ENCODE measurements at regions not wholly inside any gene's neighbourhood (a gene's known extent, or its start where the extent isn't known, plus 50 kb on each side); places are given as distances from the start of the nearest gene placed in this dataset.
"Not testable (repeated sequence)": the region's sequence is repeated elsewhere in the genome, so short reads cannot be mapped to it uniquely, and the experiment has no call there.

GRCh38 chr17:21551081-21551881 is 141.0 kb upstream of the KCNJ18 start:
- peaks cover 9 to 43% (median 24%) of the 10 kb centered on the region in 6 donors for H3K4me1 ChIP-seq
- TF ChIP-seq POLR2AphosphoS5 (IDR thresholded peaks at IDR 0.05) (peak; percentile 86 to 93 (median 89)), POLR2A (IDR thresholded peaks at IDR 0.05) (peak in 1 of 3 donors; percentile 42), CTCF (IDR thresholded peaks at IDR 0.05 in 8 of 11, conservative IDR thresholded peaks at IDR 0.05 in 3 of 11) (no peak)
- peak; percentile 95 for DNase-seq
- WGBS, 5 donors = 1 to 6% (median 1%) methylated on average over 37 to 75 of the region's 75 CpGs
- H3K4me3 ChIP-seq = peak overlapping the region; percentile 67 to 93 (median 71)
- intact Hi-C loops (cut with DNase I; ENCODE audit: low total_unique reads) = no loop called here
- H3K27me3 ChIP-seq (replicated peaks in 1 of 7) = peaks cover 0 to 28% (median 0%) of the 10 kb centered on the region in 7 donors
- peak overlapping the region; percentile 51 to 84 (median 79) for H3K27ac ChIP-seq
- no peaks in the 10 kb centered on the region for H3K36me3 ChIP-seq
- peaks cover 0 to 17% (median 12%) of the 10 kb centered on the region in 8 donors for H3K9me3 ChIP-seq

GRCh38 chr17:21558921-21559320 is 133.4 kb upstream of the KCNJ18 start:
- H3K27me3 ChIP-seq (replicated peaks in 1 of 7); H3K36me3 ChIP-seq; H3K4me1 ChIP-seq; intact Hi-C loops (cut with DNase I; ENCODE audit: low total_unique reads); H3K4me3 ChIP-seq; H3K27ac ChIP-seq; DNase-seq: not testable (repeated sequence)
- 91 to 94% (median 92%) methylated on average over 7 of the region's 7 CpGs for WGBS, 5 donors
- peaks cover 0 to 44% (median 33%) of the 10 kb centered on the region in 8 donors for H3K9me3 ChIP-seq

GRCh38 chr17:21564262-21564661 is 128.1 kb upstream of the KCNJ18 start:
- WGBS, 5 donors = 65 to 78% (median 74%) methylated on average over 3 of the region's 3 CpGs
- no peaks in the 10 kb centered on the region for H3K36me3 ChIP-seq
- TF ChIP-seq POLR2AphosphoS5 (IDR thresholded peaks at IDR 0.05) = no peak
- no peak for TF ChIP-seq CTCF (IDR thresholded peaks at IDR 0.05 in 8 of 11, conservative IDR thresholded peaks at IDR 0.05 in 3 of 11)
- TF ChIP-seq POLR2A (IDR thresholded peaks at IDR 0.05) = no peak

GRCh38 chr17:21564757-21565156 is 127.6 kb upstream of the KCNJ18 start:
- DNase-seq; H3K27ac ChIP-seq; H3K4me1 ChIP-seq; H3K9me3 ChIP-seq; intact Hi-C loops (cut with DNase I; ENCODE audit: low total_unique reads); H3K4me3 ChIP-seq; H3K27me3 ChIP-seq (replicated peaks in 1 of 7); H3K36me3 ChIP-seq: not testable (repeated sequence)
- 80 to 90% (median 85%) methylated on average over 6 of the region's 6 CpGs for WGBS, 5 donors

More at GRCh38 chr17:21564262-21564661, 128.1 kb upstream of the KCNJ18 start:
- intact Hi-C loops (cut with DNase I; ENCODE audit: low total_unique reads) = no loop called here
- peaks cover 0 to 12% (median 5%) of the 10 kb centered on the region in 8 donors for H3K9me3 ChIP-seq
- H3K27me3 ChIP-seq (replicated peaks in 1 of 7) = no peaks in the 10 kb centered on the region
- no peak for DNase-seq
- no peak overlapping the region for H3K27ac ChIP-seq
- H3K4me3 ChIP-seq = no peak overlapping the region
- H3K4me1 ChIP-seq = no peaks in the 10 kb centered on the region

- WGBS, 5 donors = 60 to 76% (median 71%) methylated on average over 2 of the region's 2 CpGs
- H3K4me3 ChIP-seq; intact Hi-C loops (cut with DNase I; ENCODE audit: low total_unique reads); H3K27ac ChIP-seq; H3K36me3 ChIP-seq; H3K4me1 ChIP-seq; DNase-seq: not testable (repeated sequence)
- H3K27me3 ChIP-seq (replicated peaks in 1 of 7) = peaks cover 0 to 14% (median 0%) of the 10 kb centered on the region in 7 donors
- H3K9me3 ChIP-seq = peaks cover 0 to 12% (median 8%) of the 10 kb centered on the region in 8 donors
These were observed 121.9 kb upstream of the KCNJ18 start for GRCh38 chr17:21570427-21570826.

GRCh38 chr17:21572148-21572547 is 120.2 kb upstream of the KCNJ18 start:
- Histone ChIP-seq H3K9me3 (peaks cover 0 to 12% (median 8%) of the 10 kb centered on the region in 8 donors), H3K27me3 (replicated peaks in 1 of 7) (peaks cover 0 to 14% (median 0%) of the 10 kb centered on the region in 7 donors)
- H3K36me3 ChIP-seq; H3K4me1 ChIP-seq; H3K4me3 ChIP-seq; intact Hi-C loops (cut with DNase I; ENCODE audit: low total_unique reads); H3K27ac ChIP-seq; DNase-seq: not testable (repeated sequence)
- 71 to 91% (median 81%) methylated on average over 1 of the region's 1 CpG for WGBS, 5 donors

- peak overlapping the region in 3 of 8 donors; percentile 39 to 57 (median 43) for H3K4me3 ChIP-seq
- H3K4me1 ChIP-seq; DNase-seq; H3K36me3 ChIP-seq; H3K27ac ChIP-seq; intact Hi-C loops (cut with DNase I; ENCODE audit: low total_unique reads): not testable (repeated sequence)
- peaks cover 0 to 14% (median 0%) of the 10 kb centered on the region in 7 donors for H3K27me3 ChIP-seq (replicated peaks in 1 of 7)
- peaks cover 0 to 12% (median 8%) of the 10 kb centered on the region in 8 donors for H3K9me3 ChIP-seq
- 84 to 88% (median 86%) methylated on average over 36 of the region's 36 CpGs for WGBS, 5 donors
These were observed 118.9 kb upstream of the KCNJ18 start for GRCh38 chr17:21573271-21573960.
